ENCODE measurements at regions not wholly inside any gene's neighbourhood (a gene's known extent, or its start where the extent isn't known, plus 50 kb on each side); places are given as distances from the start of the nearest gene placed in this dataset.

- TF ChIP-seq, protein P1, sequence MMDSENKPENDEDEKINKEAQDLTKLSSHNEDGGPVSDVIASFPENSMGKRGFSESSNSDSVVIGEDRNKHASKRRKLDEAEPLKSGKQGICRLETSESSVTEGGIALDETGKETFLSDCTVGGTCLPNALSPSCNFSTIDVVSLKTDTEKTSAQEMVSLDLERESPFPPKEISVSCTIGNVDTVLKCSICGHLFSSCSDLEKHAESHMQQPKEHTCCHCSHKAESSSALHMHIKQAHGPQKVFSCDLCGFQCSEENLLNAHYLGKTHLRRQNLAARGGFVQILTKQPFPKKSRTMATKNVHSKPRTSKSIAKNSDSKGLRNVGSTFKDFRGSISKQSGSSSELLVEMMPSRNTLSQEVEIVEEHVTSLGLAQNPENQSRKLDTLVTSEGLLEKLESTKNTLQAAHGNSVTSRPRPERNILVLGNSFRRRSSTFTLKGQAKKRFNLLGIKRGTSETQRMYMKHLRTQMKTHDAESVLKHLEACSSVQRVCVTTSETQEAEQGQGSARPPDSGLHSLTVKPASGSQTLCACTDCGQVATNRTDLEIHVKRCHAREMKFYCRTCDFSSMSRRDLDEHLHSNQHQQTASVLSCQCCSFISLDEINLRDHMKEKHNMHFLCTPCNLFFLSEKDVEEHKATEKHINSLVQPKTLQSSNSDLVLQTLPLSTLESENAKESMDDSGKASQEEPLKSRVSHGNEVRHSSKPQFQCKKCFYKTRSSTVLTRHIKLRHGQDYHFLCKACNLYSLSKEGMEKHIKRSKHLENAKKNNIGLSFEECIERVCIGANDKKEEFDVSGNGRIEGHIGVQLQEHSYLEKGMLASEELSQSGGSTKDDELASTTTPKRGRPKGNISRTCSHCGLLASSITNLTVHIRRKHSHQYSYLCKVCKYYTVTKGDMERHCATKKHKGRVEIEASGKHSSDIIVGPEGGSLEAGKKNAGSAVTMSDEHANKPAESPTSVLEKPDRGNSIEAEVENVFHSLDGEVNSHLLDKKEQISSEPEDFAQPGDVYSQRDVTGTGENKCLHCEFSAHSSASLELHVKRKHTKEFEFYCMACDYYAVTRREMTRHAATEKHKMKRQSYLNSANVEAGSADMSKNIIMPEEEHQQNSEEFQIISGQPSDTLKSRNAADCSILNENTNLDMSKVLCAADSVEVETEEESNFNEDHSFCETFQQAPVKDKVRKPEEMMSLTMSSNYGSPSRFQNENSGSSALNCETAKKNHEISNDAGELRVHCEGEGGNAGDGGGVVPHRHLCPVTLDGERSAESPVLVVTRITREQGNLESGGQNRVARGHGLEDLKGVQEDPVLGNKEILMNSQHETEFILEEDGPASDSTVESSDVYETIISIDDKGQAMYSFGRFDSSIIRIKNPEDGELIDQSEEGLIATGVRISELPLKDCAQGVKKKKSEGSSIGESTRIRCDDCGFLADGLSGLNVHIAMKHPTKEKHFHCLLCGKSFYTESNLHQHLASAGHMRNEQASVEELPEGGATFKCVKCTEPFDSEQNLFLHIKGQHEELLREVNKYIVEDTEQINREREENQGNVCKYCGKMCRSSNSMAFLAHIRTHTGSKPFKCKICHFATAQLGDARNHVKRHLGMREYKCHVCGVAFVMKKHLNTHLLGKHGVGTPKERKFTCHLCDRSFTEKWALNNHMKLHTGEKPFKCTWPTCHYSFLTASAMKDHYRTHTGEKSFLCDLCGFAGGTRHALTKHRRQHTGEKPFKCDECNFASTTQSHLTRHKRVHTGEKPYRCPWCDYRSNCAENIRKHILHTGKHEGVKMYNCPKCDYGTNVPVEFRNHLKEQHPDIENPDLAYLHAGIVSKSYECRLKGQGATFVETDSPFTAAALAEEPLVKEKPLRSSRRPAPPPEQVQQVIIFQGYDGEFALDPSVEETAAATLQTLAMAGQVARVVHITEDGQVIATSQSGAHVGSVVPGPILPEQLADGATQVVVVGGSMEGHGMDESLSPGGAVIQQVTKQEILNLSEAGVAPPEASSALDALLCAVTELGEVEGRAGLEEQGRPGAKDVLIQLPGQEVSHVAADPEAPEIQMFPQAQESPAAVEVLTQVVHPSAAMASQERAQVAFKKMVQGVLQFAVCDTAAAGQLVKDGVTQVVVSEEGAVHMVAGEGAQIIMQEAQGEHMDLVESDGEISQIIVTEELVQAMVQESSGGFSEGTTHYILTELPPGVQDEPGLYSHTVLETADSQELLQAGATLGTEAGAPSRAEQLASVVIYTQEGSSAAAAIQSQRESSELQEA (CRISPR knock-in tag; IDR thresholded peaks at IDR 0.05; ENCODE audit: not compliant biosample characterization), result no peak
- TF ChIP-seq NFRKB (IDR thresholded peaks at IDR 0.05) (no peak), GATAD1 (CRISPR knock-in tag; IDR thresholded peaks at IDR 0.05) (peak; percentile 46; the same call in 1 of the 2 replicates), ATF4 (CRISPR knock-in tag; IDR thresholded peaks at IDR 0.05) (0 out of 4 replicates have a peak, but pooled peaks of 1 of the 2 experiments have one; percentile 36), FOXP1 (IDR thresholded peaks at IDR 0.05) (no peak), FOXP1 (CRISPR knock-in tag; IDR thresholded peaks at IDR 0.05) (peak; percentile 70; the same call in 1 of the 2 replicates), MED8 (CRISPR knock-in tag; IDR thresholded peaks at IDR 0.05; ENCODE audit: insufficient replicate concordance) (no peak), HDAC1 (CRISPR knock-in tag; IDR thresholded peaks at IDR 0.05) (0 out of 2 replicates have a peak, but pooled peaks have one; percentile 44), NFATC3 (CRISPR knock-in tag; IDR thresholded peaks at IDR 0.05) (no peak), TBX2 (CRISPR knock-in tag; IDR thresholded peaks at IDR 0.05; ENCODE audit: borderline replicate concordance) (peak; percentile 82), NR2F6 (IDR thresholded peaks at IDR 0.05) (peak; percentile 82), NR2F6 (CRISPR knock-in tag; IDR thresholded peaks at IDR 0.05) (peak; percentile 88), HNRNPL (IDR thresholded peaks at IDR 0.05; ENCODE audit: low read depth, low read length) (no peak)
- TF ChIP-seq, protein P2, sequence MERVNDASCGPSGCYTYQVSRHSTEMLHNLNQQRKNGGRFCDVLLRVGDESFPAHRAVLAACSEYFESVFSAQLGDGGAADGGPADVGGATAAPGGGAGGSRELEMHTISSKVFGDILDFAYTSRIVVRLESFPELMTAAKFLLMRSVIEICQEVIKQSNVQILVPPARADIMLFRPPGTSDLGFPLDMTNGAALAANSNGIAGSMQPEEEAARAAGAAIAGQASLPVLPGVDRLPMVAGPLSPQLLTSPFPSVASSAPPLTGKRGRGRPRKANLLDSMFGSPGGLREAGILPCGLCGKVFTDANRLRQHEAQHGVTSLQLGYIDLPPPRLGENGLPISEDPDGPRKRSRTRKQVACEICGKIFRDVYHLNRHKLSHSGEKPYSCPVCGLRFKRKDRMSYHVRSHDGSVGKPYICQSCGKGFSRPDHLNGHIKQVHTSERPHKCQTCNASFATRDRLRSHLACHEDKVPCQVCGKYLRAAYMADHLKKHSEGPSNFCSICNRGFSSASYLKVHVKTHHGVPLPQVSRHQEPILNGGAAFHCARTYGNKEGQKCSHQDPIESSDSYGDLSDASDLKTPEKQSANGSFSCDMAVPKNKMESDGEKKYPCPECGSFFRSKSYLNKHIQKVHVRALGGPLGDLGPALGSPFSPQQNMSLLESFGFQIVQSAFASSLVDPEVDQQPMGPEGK (CRISPR knock-in tag; IDR thresholded peaks at IDR 0.05), result no peak
- TF ChIP-seq, protein P3, sequence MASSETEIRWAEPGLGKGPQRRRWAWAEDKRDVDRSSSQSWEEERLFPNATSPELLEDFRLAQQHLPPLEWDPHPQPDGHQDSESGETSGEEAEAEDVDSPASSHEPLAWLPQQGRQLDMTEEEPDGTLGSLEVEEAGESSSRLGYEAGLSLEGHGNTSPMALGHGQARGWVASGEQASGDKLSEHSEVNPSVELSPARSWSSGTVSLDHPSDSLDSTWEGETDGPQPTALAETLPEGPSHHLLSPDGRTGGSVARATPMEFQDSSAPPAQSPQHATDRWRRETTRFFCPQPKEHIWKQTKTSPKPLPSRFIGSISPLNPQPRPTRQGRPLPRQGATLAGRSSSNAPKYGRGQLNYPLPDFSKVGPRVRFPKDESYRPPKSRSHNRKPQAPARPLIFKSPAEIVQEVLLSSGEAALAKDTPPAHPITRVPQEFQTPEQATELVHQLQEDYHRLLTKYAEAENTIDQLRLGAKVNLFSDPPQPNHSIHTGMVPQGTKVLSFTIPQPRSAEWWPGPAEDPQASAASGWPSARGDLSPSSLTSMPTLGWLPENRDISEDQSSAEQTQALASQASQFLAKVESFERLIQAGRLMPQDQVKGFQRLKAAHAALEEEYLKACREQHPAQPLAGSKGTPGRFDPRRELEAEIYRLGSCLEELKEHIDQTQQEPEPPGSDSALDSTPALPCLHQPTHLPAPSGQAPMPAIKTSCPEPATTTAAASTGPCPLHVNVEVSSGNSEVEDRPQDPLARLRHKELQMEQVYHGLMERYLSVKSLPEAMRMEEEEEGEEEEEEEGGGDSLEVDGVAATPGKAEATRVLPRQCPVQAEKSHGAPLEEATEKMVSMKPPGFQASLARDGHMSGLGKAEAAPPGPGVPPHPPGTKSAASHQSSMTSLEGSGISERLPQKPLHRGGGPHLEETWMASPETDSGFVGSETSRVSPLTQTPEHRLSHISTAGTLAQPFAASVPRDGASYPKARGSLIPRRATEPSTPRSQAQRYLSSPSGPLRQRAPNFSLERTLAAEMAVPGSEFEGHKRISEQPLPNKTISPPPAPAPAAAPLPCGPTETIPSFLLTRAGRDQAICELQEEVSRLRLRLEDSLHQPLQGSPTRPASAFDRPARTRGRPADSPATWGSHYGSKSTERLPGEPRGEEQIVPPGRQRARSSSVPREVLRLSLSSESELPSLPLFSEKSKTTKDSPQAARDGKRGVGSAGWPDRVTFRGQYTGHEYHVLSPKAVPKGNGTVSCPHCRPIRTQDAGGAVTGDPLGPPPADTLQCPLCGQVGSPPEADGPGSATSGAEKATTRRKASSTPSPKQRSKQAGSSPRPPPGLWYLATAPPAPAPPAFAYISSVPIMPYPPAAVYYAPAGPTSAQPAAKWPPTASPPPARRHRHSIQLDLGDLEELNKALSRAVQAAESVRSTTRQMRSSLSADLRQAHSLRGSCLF (CRISPR knock-in tag; IDR thresholded peaks at IDR 0.05; ENCODE audit: borderline replicate concordance), result no peak
Observed at GRCh38 chr2:78967294-78967693, 58.2 kb upstream of the REG3G start (continued).

Data from HepG2 (cell line).